ENCODE measurements at regions not wholly inside any gene's neighbourhood (a gene's known extent, or its start where the extent isn't known, plus 50 kb on each side); places are given as distances from the start of the nearest gene placed in this dataset.
"Not testable (repeated sequence)": the region's sequence is repeated elsewhere in the genome, so short reads cannot be mapped to it uniquely, and the experiment has no call there.

- TF ChIP-seq POLR2AphosphoS5 (IDR thresholded peaks at IDR 0.05; ENCODE audit: low read depth, low read length); POLR2A (IDR thresholded peaks at IDR 0.05; ENCODE audit: low read depth, low read length); TAF1 (IDR thresholded peaks at IDR 0.05; ENCODE audit: borderline replicate concordance, low read depth, low read length): not testable (repeated sequence)
These were observed 155.7 kb downstream of the ADRA2C start for GRCh38 chr4:3921902-3922301.

Measured in GM12892 (cell line).